GM12878 (cell line): ENCODE measurements at regions not wholly inside any gene's neighbourhood (a gene's known extent, or its start where the extent isn't known, plus 50 kb on each side); places are given as distances from the start of the nearest gene placed in this dataset.

Experiments used
- CBX3 ChIP-seq: fragments of 200-600 bp; sonication (generic); IDR thresholded peaks from 2 replicates; pipeline ENCODE4 v1.6.1; 2016; ENCODE audit warnings: low read depth, borderline replicate concordance
- DPF2 ChIP-seq: fragments of 450-650 bp; IDR thresholded peaks from 2 replicates; pipeline ENCODE4 v1.6.1; 2017; ENCODE audit warnings: mild to moderate bottlenecking
- E2F4 ChIP-seq: IDR thresholded peaks from 2 replicates; pipeline ENCODE4 v1.6.1; 2012; ENCODE audit warnings: low read depth, low read length, improper control_type of control experiment
- HDAC2 ChIP-seq: fragments of 200-600 bp; sonication (generic); IDR thresholded peaks from 2 replicates; pipeline ENCODE4 v1.6.1; 2017
- HDAC6 ChIP-seq: fragments of 200-600 bp; sonication (generic); IDR thresholded peaks from one replicate; pipeline ENCODE4 v1.8.0; 2017; ENCODE audit warnings: antibody characterized with exemption; ENCODE audit not compliant: unreplicated experiment
- IKZF1 ChIP-seq: fragments of 450-650 bp; conservative IDR thresholded peaks from 2 replicates; pipeline ENCODE4 v1.6.1; 2017; ENCODE audit warnings: antibody characterized with exemption, mild to moderate bottlenecking
- KDM1A ChIP-seq: fragments of 200-600 bp; sonication (generic); IDR thresholded peaks from 2 replicates; pipeline ENCODE4 v1.6.1; 2016; ENCODE audit warnings: borderline replicate concordance
- MXI1 ChIP-seq: fragments of 150-350 bp; IDR thresholded peaks from 2 replicates; pipeline ENCODE4 v1.6.1; 2011; ENCODE audit warnings: low read depth, mild to moderate bottlenecking, inconsistent platforms, low read length, improper control_type of control experiment
- STAT3 ChIP-seq: IDR thresholded peaks from 2 replicates; pipeline ENCODE4 v1.6.1; 2011; ENCODE audit warnings: low read depth, low read length, improper control_type of control experiment
- TF ChIP-seq, protein P1 (sequence below): IDR thresholded peaks from 2 replicates; pipeline ENCODE4 v1.6.1; 2011; ENCODE audit warnings: borderline replicate concordance, low read depth, mild to moderate bottlenecking, moderate library complexity, low read length; ENCODE audit not compliant: insufficient read depth, poor library complexity, severe bottlenecking
- TF ChIP-seq, protein P2 (sequence below): fragments of 450-650 bp; IDR thresholded peaks from 2 replicates; pipeline ENCODE4 v1.6.1; 2017; ENCODE audit warnings: mild to moderate bottlenecking, low read depth, inconsistent platforms; ENCODE audit not compliant: poor library complexity, severe bottlenecking

GRCh38 chr18:24773101-24773500, 312.7 kb downstream of the HRH4 start (continued):
- TF ChIP-seq, protein P1, sequence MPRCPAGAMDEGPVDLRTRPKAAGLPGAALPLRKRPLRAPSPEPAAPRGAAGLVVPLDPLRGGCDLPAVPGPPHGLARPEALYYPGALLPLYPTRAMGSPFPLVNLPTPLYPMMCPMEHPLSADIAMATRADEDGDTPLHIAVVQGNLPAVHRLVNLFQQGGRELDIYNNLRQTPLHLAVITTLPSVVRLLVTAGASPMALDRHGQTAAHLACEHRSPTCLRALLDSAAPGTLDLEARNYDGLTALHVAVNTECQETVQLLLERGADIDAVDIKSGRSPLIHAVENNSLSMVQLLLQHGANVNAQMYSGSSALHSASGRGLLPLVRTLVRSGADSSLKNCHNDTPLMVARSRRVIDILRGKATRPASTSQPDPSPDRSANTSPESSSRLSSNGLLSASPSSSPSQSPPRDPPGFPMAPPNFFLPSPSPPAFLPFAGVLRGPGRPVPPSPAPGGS: no peak
- no peak for TF ChIP-seq HDAC2
- TF ChIP-seq IKZF1: no peak
- no peak for TF ChIP-seq E2F4
- no peak for TF ChIP-seq HDAC6
- TF ChIP-seq CBX3: no peak
- TF ChIP-seq, protein P2, sequence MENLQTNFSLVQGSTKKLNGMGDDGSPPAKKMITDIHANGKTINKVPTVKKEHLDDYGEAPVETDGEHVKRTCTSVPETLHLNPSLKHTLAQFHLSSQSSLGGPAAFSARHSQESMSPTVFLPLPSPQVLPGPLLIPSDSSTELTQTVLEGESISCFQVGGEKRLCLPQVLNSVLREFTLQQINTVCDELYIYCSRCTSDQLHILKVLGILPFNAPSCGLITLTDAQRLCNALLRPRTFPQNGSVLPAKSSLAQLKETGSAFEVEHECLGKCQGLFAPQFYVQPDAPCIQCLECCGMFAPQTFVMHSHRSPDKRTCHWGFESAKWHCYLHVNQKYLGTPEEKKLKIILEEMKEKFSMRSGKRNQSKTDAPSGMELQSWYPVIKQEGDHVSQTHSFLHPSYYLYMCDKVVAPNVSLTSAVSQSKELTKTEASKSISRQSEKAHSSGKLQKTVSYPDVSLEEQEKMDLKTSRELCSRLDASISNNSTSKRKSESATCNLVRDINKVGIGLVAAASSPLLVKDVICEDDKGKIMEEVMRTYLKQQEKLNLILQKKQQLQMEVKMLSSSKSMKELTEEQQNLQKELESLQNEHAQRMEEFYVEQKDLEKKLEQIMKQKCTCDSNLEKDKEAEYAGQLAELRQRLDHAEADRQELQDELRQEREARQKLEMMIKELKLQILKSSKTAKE: no peak
- TF ChIP-seq MXI1: no peak
- TF ChIP-seq DPF2: no peak
- TF ChIP-seq KDM1A: no peak
- no peak for TF ChIP-seq STAT3
- TF ChIP-seq, all 136 proteins: peak for 0
